SU-DHL-6 (cell line): ENCODE measurements at regions not wholly inside any gene's neighbourhood (a gene's known extent, or its start where the extent isn't known, plus 50 kb on each side); places are given as distances from the start of the nearest gene placed in this dataset.

Source experiments
- H2AFZ ChIP-seq: fragments of 200-600 bp; sonication (generic); 2 replicates; pipeline ENCODE4 v1.6.1; 2014; ENCODE audit warnings: low read depth, mild to moderate bottlenecking, moderate library complexity, mixed read lengths, antibody characterized with exemption, low read length; ENCODE audit not compliant: severe bottlenecking
- H3F3A ChIP-seq: fragments of 200-600 bp; shearing (Covaris generic); 2 replicates; pipeline ENCODE4 v1.6.0; 2016; ENCODE audit warnings: antibody characterized with exemption, mild to moderate bottlenecking; ENCODE audit not compliant: insufficient read depth
- H3K27ac ChIP-seq: fragments of 200-600 bp; sonication (generic); 2 replicates; pipeline ENCODE4 v1.5.1; 2016; ENCODE audit warnings: low read depth, mild to moderate bottlenecking, low read length, moderate library complexity, mixed read lengths
- H3K27me3 ChIP-seq: fragments of 200-600 bp; sonication (generic), shearing (Covaris generic); 2 replicates; pipeline ENCODE4 v1.6.0; 2014; ENCODE audit warnings: mild to moderate bottlenecking, low read length
- H3K36me3 ChIP-seq: fragments of 200-600 bp; sonication (generic); 2 replicates; pipeline ENCODE4 v1.6.1; 2014; ENCODE audit warnings: mild to moderate bottlenecking, low read length, mixed read lengths
- H3K4me2 ChIP-seq: fragments of 300-600, 200-600 bp; shearing (Covaris generic), sonication (generic); 2 replicates; pipeline ENCODE4 v1.6.0; 2014; ENCODE audit warnings: low read length, low read depth, mild to moderate bottlenecking; ENCODE audit not compliant: poor library complexity, severe bottlenecking
- H3K4me3 ChIP-seq: fragments of 200-600 bp; sonication (generic); 2 replicates; pipeline ENCODE4 v1.5.1; 2014; ENCODE audit warnings: antibody characterized with exemption, low read length, mild to moderate bottlenecking, mixed read lengths; ENCODE audit not compliant: insufficient read depth, poor library complexity, severe bottlenecking
- H3K79me2 ChIP-seq: fragments of 200-600 bp; sonication (generic); 2 replicates; pipeline ENCODE4 v1.6.1; 2014; ENCODE audit warnings: mild to moderate bottlenecking, low read length, moderate library complexity; ENCODE audit not compliant: insufficient read depth
- H3K9ac ChIP-seq: fragments of 200-600 bp; sonication (generic); 2 replicates; pipeline ENCODE4 v1.7.0; 2014; ENCODE audit warnings: mild to moderate bottlenecking, low read length
- H3K9me2 ChIP-seq: fragments of 200-600 bp; sonication (generic); replicated peaks from 2 replicates; pipeline ENCODE4 v1.6.1; 2014; ENCODE audit warnings: low read length; ENCODE audit not compliant: insufficient read depth
- H3K9me3 ChIP-seq: fragments of 200-600 bp; sonication (generic); 2 replicates; pipeline ENCODE4 v1.6.1; 2014; ENCODE audit warnings: low read length, mixed read lengths; ENCODE audit not compliant: insufficient read depth
- H4K20me1 ChIP-seq: fragments of 200-600 bp; sonication (generic); 2 replicates; pipeline ENCODE4 v1.6.1; 2014; ENCODE audit warnings: low read depth, mild to moderate bottlenecking, antibody characterized with exemption, low read length, moderate library complexity, mixed read lengths
- EZH2phosphoT487 ChIP-seq: fragments of 200-600 bp; sonication (generic), shearing (Covaris generic); conservative IDR thresholded peaks from 2 replicates; pipeline ENCODE4 v1.6.1; 2018; ENCODE audit warnings: mild to moderate bottlenecking, antibody characterized with exemption, low read length, moderate library complexity, mixed read lengths
- TF ChIP-seq, protein P1 (sequence below): fragments of 200-600 bp; sonication (generic); IDR thresholded peaks from one replicate; pipeline ENCODE4 v1.5.1; 2017; ENCODE audit warnings: antibody characterized with exemption, mild to moderate bottlenecking, low read length, moderate library complexity; ENCODE audit not compliant: insufficient read depth, poor library complexity, severe bottlenecking

GRCh38 chr4:31660916-31661315, 940.7 kb downstream of the PCDH7 start:
- Histone ChIP-seq H3K27me3 (no peaks in the 10 kb centered on the region), H3K36me3 (no peaks in the 10 kb centered on the region), H3K9ac (no peak overlapping the region), H3K9me3 (no peaks in the 10 kb centered on the region), H3F3A (no peaks in the 10 kb centered on the region), H2AFZ (peak overlapping the region; percentile 29), H3K4me3 (no peak overlapping the region), H3K79me2 (no peaks in the 10 kb centered on the region), H3K9me2 (no peaks in the 10 kb centered on the region), H3K4me2 (no peak overlapping the region), H3K27ac (no peak overlapping the region), H4K20me1 (no peaks in the 10 kb centered on the region)
- TF ChIP-seq, protein P1, sequence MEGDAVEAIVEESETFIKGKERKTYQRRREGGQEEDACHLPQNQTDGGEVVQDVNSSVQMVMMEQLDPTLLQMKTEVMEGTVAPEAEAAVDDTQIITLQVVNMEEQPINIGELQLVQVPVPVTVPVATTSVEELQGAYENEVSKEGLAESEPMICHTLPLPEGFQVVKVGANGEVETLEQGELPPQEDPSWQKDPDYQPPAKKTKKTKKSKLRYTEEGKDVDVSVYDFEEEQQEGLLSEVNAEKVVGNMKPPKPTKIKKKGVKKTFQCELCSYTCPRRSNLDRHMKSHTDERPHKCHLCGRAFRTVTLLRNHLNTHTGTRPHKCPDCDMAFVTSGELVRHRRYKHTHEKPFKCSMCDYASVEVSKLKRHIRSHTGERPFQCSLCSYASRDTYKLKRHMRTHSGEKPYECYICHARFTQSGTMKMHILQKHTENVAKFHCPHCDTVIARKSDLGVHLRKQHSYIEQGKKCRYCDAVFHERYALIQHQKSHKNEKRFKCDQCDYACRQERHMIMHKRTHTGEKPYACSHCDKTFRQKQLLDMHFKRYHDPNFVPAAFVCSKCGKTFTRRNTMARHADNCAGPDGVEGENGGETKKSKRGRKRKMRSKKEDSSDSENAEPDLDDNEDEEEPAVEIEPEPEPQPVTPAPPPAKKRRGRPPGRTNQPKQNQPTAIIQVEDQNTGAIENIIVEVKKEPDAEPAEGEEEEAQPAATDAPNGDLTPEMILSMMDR = no peak
- no peak for TF ChIP-seq EZH2phosphoT487

- H4K20me1 ChIP-seq = no peaks in the 10 kb centered on the region
- no peak overlapping the region for H3K27ac ChIP-seq
- H3F3A ChIP-seq = no peaks in the 10 kb centered on the region
- no peak overlapping the region for H2AFZ ChIP-seq
- no peaks in the 10 kb centered on the region for H3K27me3 ChIP-seq
- no peak overlapping the region for H3K4me3 ChIP-seq
- no peaks in the 10 kb centered on the region for H3K79me2 ChIP-seq
- TF ChIP-seq, protein P1 = no peak
- H3K36me3 ChIP-seq = no peaks in the 10 kb centered on the region
- H3K9me2 ChIP-seq = no peaks in the 10 kb centered on the region
- no peak overlapping the region for H3K4me2 ChIP-seq
- no peaks in the 10 kb centered on the region for H3K9me3 ChIP-seq
- H3K9ac ChIP-seq = no peak overlapping the region
Observed at GRCh38 chr4:31662951-31663350, 942.8 kb downstream of the PCDH7 start.

DNA sequence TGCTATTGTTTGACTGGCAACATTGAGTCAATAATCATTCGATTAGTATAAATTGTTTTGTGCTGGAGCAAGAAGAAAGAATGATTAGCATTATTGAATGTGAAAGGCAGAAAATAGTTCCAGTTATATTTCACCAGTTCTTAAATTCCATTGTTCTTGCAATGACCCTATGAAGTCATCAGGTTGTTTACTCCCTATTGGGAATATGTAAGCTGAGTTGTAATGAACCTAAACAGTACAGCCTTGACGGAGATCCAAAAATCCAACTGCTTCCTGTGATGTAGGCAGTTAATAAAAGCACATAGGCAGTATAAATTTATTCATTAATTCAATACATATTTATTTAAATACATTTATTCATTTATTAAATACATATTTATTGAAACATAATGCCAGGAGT, 947.5 kb downstream of the PCDH7 start:
- no peak overlapping the region for H2AFZ ChIP-seq
- H3K4me3 ChIP-seq = no peak overlapping the region
- TF ChIP-seq EZH2phosphoT487 = no peak
- TF ChIP-seq, protein P1 = no peak
- no peaks in the 10 kb centered on the region for H4K20me1 ChIP-seq
- H3K27me3 ChIP-seq = no peaks in the 10 kb centered on the region
- H3K4me2 ChIP-seq = no peak overlapping the region
- no peaks in the 10 kb centered on the region for H3K79me2 ChIP-seq
- H3K27ac ChIP-seq = no peak overlapping the region
- H3K9ac ChIP-seq = no peak overlapping the region
- H3K9me2 ChIP-seq = no peaks in the 10 kb centered on the region
- no peaks in the 10 kb centered on the region for H3K9me3 ChIP-seq
- H3F3A ChIP-seq = no peaks in the 10 kb centered on the region
- H3K36me3 ChIP-seq = no peaks in the 10 kb centered on the region
